HG02852 (cell line): ENCODE measurements at regions not wholly inside any gene's neighbourhood (a gene's known extent, or its start where the extent isn't known, plus 50 kb on each side); places are given as distances from the start of the nearest gene placed in this dataset.

Experiments used
- ATAC-seq: cut with Tn5 transposase; IDR thresholded peaks from one replicate; pipeline ENCODE4 v1.9.1; 2021; ENCODE audit warnings: mild to moderate bottlenecking, moderate library complexity; ENCODE audit not compliant: unreplicated experiment

GRCh38 chr6:21375151-21376116, 218.1 kb upstream of the SOX4 start:
- peak; percentile 91 for ATAC-seq

GRCh38 chr6:21377356-21377755, 216.2 kb upstream of the SOX4 start:
- ATAC-seq = no peak

GRCh38 chr6:21381331-21381963, 212.1 kb upstream of the SOX4 start:
- ATAC-seq = no peak

- no peak for ATAC-seq
Observed at GRCh38 chr6:21382821-21383449, 210.6 kb upstream of the SOX4 start.

GRCh38 chr6:21383450-21384085, 210.0 kb upstream of the SOX4 start:
- ATAC-seq = no peak

- no peak for ATAC-seq
Observed at GRCh38 chr6:21384216-21384615, 209.3 kb upstream of the SOX4 start.

- no peak for ATAC-seq
Observed at GRCh38 chr6:21386744-21387143, 206.8 kb upstream of the SOX4 start.

GRCh38 chr6:21390532-21391213, 202.9 kb upstream of the SOX4 start:
- ATAC-seq = no peak

GRCh38 chr6:21392177-21392576, 201.4 kb upstream of the SOX4 start:
- ATAC-seq = no peak

GRCh38 chr6:21393441-21394165, 199.9 kb upstream of the SOX4 start:
- no peak for ATAC-seq

- no peak for ATAC-seq
Observed at GRCh38 chr6:21395121-21395520, 198.4 kb upstream of the SOX4 start.

- ATAC-seq = no peak
Observed at GRCh38 chr6:21396313-21396712, 197.2 kb upstream of the SOX4 start.

GRCh38 chr6:21398741-21399325, 194.7 kb upstream of the SOX4 start:
- ATAC-seq = no peak

- ATAC-seq = peak; percentile 96
Observed at GRCh38 chr6:21402368-21402767, 191.2 kb upstream of the SOX4 start.

GRCh38 chr6:21404577-21404976, 189.0 kb upstream of the SOX4 start:
- no peak for ATAC-seq

GRCh38 chr6:21406316-21406715, 187.2 kb upstream of the SOX4 start:
- ATAC-seq = no peak

GRCh38 chr6:21409231-21409630, 184.3 kb upstream of the SOX4 start:
- ATAC-seq = no peak

- ATAC-seq = no peak
Observed at GRCh38 chr6:21413428-21413827, 180.1 kb upstream of the SOX4 start.

GRCh38 chr6:21414065-21414464, 179.5 kb upstream of the SOX4 start:
- ATAC-seq = no peak
